HCT116 (cell line): ENCODE measurements at regions not wholly inside any gene's neighbourhood (a gene's known extent, or its start where the extent isn't known, plus 50 kb on each side); places are given as distances from the start of the nearest gene placed in this dataset.
A peak's percentile ranks its signal among the peaks of the same experiment; 100 is the strongest.
"Not testable (repeated sequence)": the region's sequence is repeated elsewhere in the genome, so short reads cannot be mapped to it uniquely, and the experiment has no call there.

Source experiments
- ATAC-seq: fragments of 200-7000 bp; cut with Tn5 transposase; 2 replicates; pipeline ENCODE4 v1.9.1; 2020; ENCODE audit warnings: mild to moderate bottlenecking, moderate library complexity
- BruUV-seq: library from RNA; stranded (reverse); fragments of 400-500 nt; replicated peaks from 2 replicates; lab custom pipeline; 2021; lab: Mats Ljungman, UMichigan
- CTCF ChIA-PET: fragments of 300-600 bp; sonication (Branson Sonifier 250); formaldehyde crosslinking; loops from one replicate; lab custom pipeline; 2021; ENCODE audit warnings: antibody characterized with exemption; lab: Charles Lee
- POLR2A ChIA-PET: fragments of 300-600, 350-600 bp; sonication (Branson Sonifier 250); formaldehyde crosslinking; loops from one replicate; lab custom pipeline; 2021; ENCODE audit warnings: antibody characterized with exemption; lab: Charles Lee
- RAD21 ChIA-PET, 2 experiments: fragments of 300-600 bp; sonication (Branson Sonifier 250); formaldehyde crosslinking; loops; one replicate each; lab custom pipeline; 2023; ENCODE audit warnings: low total read pairs in 2 of 2; ENCODE audit not compliant: uncharacterized antibody in 2 of 2, unreplicated experiment in 2 of 2, low non-redundant PET in 1 of 2; lab: Charles Lee
- DNase-seq: peaks from one replicate; pipeline ENCODE4 v3.0.0-alpha.2; 2010; ENCODE audit warnings: low read depth, low spot score
- H2AFZ ChIP-seq: fragments of 200-600 bp; shearing (Covaris generic), sonication (generic); 2 replicates; pipeline ENCODE4 v1.6.1; 2017; ENCODE audit warnings: low read depth, mixed run types, mixed read lengths, antibody characterized with exemption, low read length; ENCODE audit not compliant: poor library complexity, severe bottlenecking
- H3K27ac ChIP-seq: 2 replicates; pipeline ENCODE4 v1.5.1; 2012; ENCODE audit warnings: low read depth, low read length
- H3K27me3 ChIP-seq: fragments of 200-600 bp; sonication (generic); 2 replicates; pipeline ENCODE4 v1.6.1; 2016; ENCODE audit warnings: mixed run types, low read length, mixed read lengths; ENCODE audit not compliant: insufficient read depth
- H3K36me3 ChIP-seq, 2 experiments: fragments of 200-500 bp in 1 of 2; fragments of 200-600 bp in 1 of 2; sonication (Bioruptor generic) in 1 of 2; sonication (generic) in 1 of 2; 2 replicates each; pipeline versions ENCODE4 v1.5.1 to v1.6.1; 2014 to 2016; ENCODE audit warnings: low read length in 2 of 2, inconsistent platforms in 1 of 2, mixed read lengths in 1 of 2, mixed run types in 1 of 2; ENCODE audit not compliant: insufficient read depth in 2 of 2, control insufficient read depth in 1 of 2
- H3K4me1 ChIP-seq, 2 experiments: fragments of 200-600 bp in 1 of 2; sonication (generic) in 1 of 2; 2 replicates each; pipeline versions ENCODE4 v1.5.1 to v1.6.1; 2012 to 2017; ENCODE audit warnings: low read length in 2 of 2, inconsistent platforms in 1 of 2, mild to moderate bottlenecking in 1 of 2, mixed read lengths in 1 of 2, mixed run types in 1 of 2, moderate library complexity in 1 of 2; ENCODE audit not compliant: insufficient read depth in 2 of 2, control insufficient read depth in 1 of 2
- H3K4me2 ChIP-seq: fragments of 200-600 bp; sonication (generic); 2 replicates; pipeline ENCODE4 v1.6.1; 2017; ENCODE audit warnings: mixed run types, low read length, mixed read lengths
- H3K4me3 ChIP-seq, 2 experiments: fragments of 200-600 bp in 1 of 2; sonication (generic) in 1 of 2; replicated peaks in 1 of 2; 2 replicates each; pipeline ENCODE4 v1.5.1; 2011 to 2016; ENCODE audit warnings: low read length in 2 of 2, control low read depth in 1 of 2, low read depth in 1 of 2, mild to moderate bottlenecking in 1 of 2, mixed read lengths in 1 of 2, mixed run types in 1 of 2
- H3K79me2 ChIP-seq: fragments of 200-600 bp; sonication (generic); 2 replicates; pipeline ENCODE4 v1.6.1; 2017; ENCODE audit warnings: mild to moderate bottlenecking, mixed run types, low read length, moderate library complexity, mixed read lengths; ENCODE audit not compliant: insufficient read depth
- H3K9ac ChIP-seq: fragments of 200-600 bp; sonication (generic); 2 replicates; pipeline ENCODE4 v1.6.1; 2016; ENCODE audit warnings: low read length, mixed read lengths
- H3K9me2 ChIP-seq: fragments of 200-600 bp; sonication (generic), shearing (Covaris generic); 2 replicates; pipeline ENCODE4 v1.6.1; 2017; ENCODE audit warnings: mixed run types, mild to moderate bottlenecking, moderate library complexity; ENCODE audit not compliant: insufficient read depth
- H3K9me3 ChIP-seq, 2 experiments: fragments of 200-500 bp in 1 of 2; fragments of 200-600 bp in 1 of 2; sonication (Bioruptor generic) in 1 of 2; sonication (generic) in 1 of 2; 2 replicates each; pipeline ENCODE4 v1.6.1; 2014 to 2017; ENCODE audit warnings: low read length in 2 of 2, mixed read lengths in 2 of 2, inconsistent platforms in 1 of 2, low read depth in 1 of 2, mild to moderate bottlenecking in 1 of 2, mixed run types in 1 of 2, moderate library complexity in 1 of 2; ENCODE audit not compliant: control insufficient read depth in 1 of 2, insufficient read depth in 1 of 2
- H4K20me1 ChIP-seq: fragments of 200-600 bp; sonication (generic), shearing (Covaris generic); 2 replicates; pipeline ENCODE4 v1.6.1; 2017; ENCODE audit warnings: mixed run types, mild to moderate bottlenecking, moderate library complexity; ENCODE audit not compliant: insufficient read depth
- POLR2AphosphoS5 ChIP-seq: IDR thresholded peaks from 2 replicates; pipeline ENCODE4 v1.6.1; 2011; ENCODE audit warnings: mild to moderate bottlenecking, low read depth, low read length, moderate library complexity
- intact Hi-C: fragments of 100-400 bp; cut with micrococcal nuclease; formaldehyde crosslinking; loops from 2 replicates; pipeline ENCODE4 v1.10.0; 2022
- TF ChIP-seq, protein P1 (sequence below): IDR thresholded peaks from 2 replicates; pipeline ENCODE4 v1.6.1; 2011; ENCODE audit warnings: mild to moderate bottlenecking, low read length, moderate library complexity; ENCODE audit not compliant: insufficient replicate concordance; ENCODE audit errors: extremely low read depth

DNA sequence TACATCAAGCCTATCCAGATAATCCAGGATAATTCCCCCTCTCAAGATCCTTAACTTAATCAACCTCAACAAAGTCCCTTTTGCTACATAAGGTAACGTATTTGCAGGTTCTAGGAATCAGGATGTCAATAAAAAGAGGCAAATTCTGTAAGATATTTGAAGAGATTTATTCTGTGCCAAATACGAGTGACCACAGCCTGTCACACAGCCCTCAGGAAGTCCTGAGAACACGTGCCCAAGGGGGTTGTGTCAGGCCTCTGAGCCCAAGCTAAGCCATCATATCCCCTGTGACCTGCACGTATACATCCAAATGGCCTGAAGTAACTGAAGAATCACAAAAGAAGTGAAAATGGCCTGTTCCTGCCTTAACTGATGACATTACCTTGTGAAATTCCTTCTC, 130.3 kb downstream of the EVA1A start:
- H3K27ac ChIP-seq, H3K27me3 ChIP-seq, H3K9me2 ChIP-seq, H3K79me2 ChIP-seq, intact Hi-C loops, BruUV-seq, H3K36me3 ChIP-seq, H2AFZ ChIP-seq, CTCF ChIA-PET, H3K9ac ChIP-seq, POLR2A ChIA-PET, ATAC-seq, H3K4me2 ChIP-seq, DNase-seq, RAD21 ChIA-PET, H3K4me3 ChIP-seq, H3K9me3 ChIP-seq, H4K20me1 ChIP-seq: not testable (repeated sequence)
- peaks cover 15 to 25% of the 10 kb centered on the region in 2 experiments for H3K4me1 ChIP-seq

DNA sequence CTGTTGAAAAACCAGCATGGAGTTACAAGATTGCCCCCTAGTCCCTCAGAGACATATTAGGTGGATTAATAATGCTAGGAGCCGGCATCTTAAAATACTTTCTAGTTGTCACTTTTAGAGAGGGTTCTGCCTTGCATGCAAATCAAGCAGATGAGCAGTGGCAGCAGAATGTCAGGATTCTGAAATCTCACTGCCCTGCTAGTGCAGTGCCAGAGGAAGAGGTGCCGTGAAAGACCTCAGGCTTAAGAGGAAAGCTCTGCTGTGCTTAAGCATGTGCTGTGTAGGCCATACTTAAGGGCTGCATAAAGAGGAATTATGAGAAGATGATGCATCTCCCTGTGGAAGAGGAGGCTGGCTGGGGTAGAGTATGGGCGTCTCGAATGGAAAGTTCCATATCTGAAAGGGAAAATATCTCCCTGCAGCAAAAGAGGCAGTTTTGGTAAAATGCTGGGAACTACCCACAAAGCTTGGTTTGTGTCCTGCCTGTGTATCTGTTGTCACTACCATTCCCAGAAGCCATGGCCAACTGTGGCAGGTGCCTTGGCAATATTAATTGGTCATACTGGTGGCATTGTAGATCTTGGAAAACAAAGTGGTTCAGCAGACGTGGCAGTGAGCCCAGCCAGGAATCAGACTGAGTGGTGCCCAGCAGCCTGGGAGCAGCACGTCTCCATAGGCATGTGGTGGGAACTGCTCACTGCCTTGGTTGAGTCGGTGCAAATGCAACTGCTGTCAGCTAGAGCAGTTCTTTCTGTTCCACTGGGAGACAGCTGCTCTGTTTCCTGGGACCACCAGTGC, 131.9 kb downstream of the EVA1A start:
- no peak overlapping the region for H2AFZ ChIP-seq
- ATAC-seq (no peak), DNase-seq (no peak)
- no peaks in the 10 kb centered on the region for H4K20me1 ChIP-seq
- H3K27ac ChIP-seq: no peak overlapping the region; the same call in 1 of the 2 replicates
- no peak for TF ChIP-seq POLR2AphosphoS5
- TF ChIP-seq, protein P1, sequence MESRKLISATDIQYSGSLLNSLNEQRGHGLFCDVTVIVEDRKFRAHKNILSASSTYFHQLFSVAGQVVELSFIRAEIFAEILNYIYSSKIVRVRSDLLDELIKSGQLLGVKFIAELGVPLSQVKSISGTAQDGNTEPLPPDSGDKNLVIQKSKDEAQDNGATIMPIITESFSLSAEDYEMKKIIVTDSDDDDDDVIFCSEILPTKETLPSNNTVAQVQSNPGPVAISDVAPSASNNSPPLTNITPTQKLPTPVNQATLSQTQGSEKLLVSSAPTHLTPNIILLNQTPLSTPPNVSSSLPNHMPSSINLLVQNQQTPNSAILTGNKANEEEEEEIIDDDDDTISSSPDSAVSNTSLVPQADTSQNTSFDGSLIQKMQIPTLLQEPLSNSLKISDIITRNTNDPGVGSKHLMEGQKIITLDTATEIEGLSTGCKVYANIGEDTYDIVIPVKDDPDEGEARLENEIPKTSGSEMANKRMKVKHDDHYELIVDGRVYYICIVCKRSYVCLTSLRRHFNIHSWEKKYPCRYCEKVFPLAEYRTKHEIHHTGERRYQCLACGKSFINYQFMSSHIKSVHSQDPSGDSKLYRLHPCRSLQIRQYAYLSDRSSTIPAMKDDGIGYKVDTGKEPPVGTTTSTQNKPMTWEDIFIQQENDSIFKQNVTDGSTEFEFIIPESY: no peak
- no TSS peak for BruUV-seq
- peaks cover 15 to 25% of the 10 kb centered on the region in 2 experiments for H3K4me1 ChIP-seq
- no peaks in the 10 kb centered on the region for H3K9me3 ChIP-seq
- intact Hi-C loops: no loop called here
- no peaks in the 10 kb centered on the region for H3K27me3 ChIP-seq
- no peaks in the 10 kb centered on the region for H3K36me3 ChIP-seq
- H3K79me2 ChIP-seq: no peaks in the 10 kb centered on the region
- peak overlapping the region; percentile 57 for H3K4me2 ChIP-seq
- H3K9me2 ChIP-seq: no peaks in the 10 kb centered on the region
- ChIA-PET POLR2A (interaction anchor here (0.6 kb wide), 1 partner anchor 588 kb away, joined by 3 read pairs; no protein-coding TSS in a partner anchor), RAD21 (no interaction called here), CTCF (no interaction called here)
- 0 out of 4 replicates have a peak overlapping the region, but pooled peaks of 1 of the 2 experiments have one; percentile 8 for H3K4me3 ChIP-seq
- H3K9ac ChIP-seq: no peak overlapping the region
